GM12892 (cell line): ENCODE measurements at regions not wholly inside any gene's neighbourhood (a gene's known extent, or its start where the extent isn't known, plus 50 kb on each side); places are given as distances from the start of the nearest gene placed in this dataset.

Experiments
- POLR2A ChIP-seq: IDR thresholded peaks from 2 replicates; pipeline ENCODE4 v1.6.1; 2011; ENCODE audit warnings: low read depth, low read length, control low read depth
- POLR2AphosphoS5 ChIP-seq: IDR thresholded peaks from 2 replicates; pipeline ENCODE4 v1.6.1; 2011; ENCODE audit warnings: low read depth, low read length, control low read depth

- TF ChIP-seq POLR2A (no peak), POLR2AphosphoS5 (no peak)
Measured at GRCh38 chr15:79193103-79193502, 89.4 kb upstream of the ANKRD34C start.
